Stimulated activated CD4-positive, alpha-beta T cell treated with anti-CD3 and anti-CD28 coated beads, Interleukin-15, amount 100 ng/mL, for 1 hour (primary cell): ENCODE measurements at regions not wholly inside any gene's neighbourhood (a gene's known extent, or its start where the extent isn't known, plus 50 kb on each side); places are given as distances from the start of the nearest gene placed in this dataset.

Source experiments
- DNase-seq, 2 donors: peaks; one replicate each; pipeline ENCODE4 v3.0.0-alpha.2; 2020; ENCODE audit warnings: low read depth in 1 of 2, low spot score in 1 of 2

DNA sequence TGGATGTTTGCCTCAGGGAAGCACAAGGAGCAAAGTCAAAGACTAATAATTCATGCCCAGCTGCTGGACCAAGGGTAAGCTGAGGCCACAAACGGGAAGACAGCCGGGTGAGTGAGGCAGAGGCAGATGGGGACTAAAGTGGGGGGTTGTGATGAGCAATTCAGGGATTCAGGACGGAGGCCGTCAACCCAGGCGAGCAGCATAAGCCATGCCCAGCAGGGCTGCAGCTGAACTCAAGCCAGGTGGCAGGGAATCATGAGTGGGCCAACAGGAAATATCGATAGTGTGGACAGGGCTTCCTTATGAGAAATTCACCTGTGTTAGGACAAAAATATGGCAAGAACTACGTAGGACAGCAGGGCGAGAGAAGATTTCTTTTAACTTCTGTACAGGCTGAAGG lies 246.8 kb downstream of the CDC5L start:
- no peak for DNase-seq

DNA sequence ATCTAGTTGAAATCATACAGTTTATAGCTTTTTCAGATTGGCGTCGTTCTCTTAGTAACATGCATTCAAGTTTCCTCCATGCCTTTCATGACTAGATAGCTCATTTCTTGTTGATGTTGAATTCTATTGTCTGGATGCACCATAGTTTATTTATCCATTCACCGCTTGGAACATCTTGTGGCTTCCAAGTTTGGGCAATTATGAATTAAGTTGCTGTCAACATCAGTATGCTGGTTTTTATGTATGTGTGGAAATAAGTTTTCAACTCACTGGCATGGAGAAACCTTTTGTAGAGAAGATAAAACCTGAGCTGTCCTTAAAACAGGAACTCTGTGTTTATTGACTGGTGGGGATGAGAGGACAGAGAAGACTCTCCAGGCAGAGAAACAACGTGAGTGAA lies 248.0 kb downstream of the CDC5L start:
- no peak for DNase-seq

DNA sequence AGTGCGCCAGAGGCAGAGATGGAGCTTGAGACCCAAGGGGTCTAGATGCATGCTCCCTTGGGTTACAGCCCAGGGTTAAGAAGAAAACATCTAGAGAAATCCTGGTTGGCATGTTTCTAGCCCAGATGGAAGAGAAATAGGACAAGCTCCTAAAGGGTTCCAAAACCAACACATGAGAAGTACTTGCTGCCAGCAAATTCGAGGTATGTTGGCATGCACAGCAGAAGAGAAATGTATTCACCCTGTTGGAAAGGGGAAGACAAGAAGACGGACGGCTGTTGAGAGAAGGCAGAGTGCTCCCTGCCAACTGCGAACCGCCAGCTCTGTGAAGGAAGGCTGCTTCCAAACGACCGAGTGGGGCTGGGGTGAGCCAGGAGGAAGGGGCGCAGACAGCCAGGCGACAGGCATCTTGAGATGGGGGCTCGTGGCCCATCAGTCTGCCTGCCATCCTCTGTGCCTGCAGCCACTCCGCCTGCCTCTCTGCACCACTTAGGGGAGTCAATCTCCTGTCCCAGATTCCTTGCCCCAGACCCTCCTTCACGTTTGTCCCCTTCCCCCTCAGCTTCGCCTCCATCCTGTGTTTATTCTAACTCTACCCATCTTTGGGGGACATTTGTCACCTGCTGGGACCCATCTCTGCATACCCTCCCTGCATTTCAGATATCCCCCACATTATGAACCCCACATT lies 249.2 kb downstream of the CDC5L start:
- DNase-seq: no peak

DNA sequence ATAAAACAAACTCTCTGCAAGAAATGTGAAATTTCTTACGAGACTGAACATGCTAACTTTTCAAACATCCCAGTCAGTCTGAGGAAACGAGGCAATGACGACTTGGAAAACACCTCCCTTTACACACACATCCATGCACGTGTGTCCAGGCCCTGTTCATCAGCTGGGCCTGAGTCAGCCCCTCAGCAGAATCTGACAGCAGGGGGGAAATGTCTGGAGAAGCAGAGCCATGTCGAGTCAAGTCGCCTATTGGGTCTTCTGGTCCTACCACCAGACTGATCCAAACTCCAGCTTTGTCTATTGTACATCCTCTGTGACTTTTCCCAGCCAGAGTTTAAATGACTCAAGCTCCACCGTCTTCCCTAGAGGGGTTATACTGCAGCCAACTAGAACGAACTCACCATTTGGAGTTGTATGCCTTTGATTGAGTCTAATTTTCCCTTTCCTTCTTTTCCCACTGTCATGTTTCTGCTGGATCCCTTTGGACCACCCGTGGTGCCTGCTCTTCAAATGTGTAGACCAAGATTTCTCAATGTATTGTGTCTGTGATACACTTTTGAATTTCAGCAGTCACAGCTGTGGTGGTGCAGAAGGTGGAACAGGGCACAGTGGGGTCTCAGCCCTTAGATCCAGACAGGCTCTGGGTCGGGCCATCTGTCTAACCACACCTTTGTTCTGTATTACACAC lies 254.0 kb downstream of the CDC5L start:
- DNase-seq: no peak

DNA sequence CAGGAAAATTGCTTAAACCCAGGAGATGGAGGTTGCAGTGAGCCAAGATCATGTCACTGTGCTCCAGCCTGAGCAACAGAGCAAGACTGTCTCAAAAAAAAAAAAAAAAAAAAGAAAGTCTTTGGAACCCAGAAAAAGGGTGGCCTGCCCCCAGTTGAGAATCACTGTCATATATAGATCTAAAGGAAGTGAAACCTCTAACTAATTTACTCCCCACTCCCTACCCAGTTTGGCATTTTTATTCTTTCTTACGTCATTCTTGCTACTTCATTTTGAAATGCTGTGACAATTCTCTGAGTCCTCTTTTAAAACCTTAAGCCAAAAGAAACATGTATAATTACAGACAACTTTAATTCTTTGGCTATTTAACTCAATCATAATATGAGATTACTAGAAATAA lies 254.8 kb downstream of the CDC5L start:
- DNase-seq: no peak

DNA sequence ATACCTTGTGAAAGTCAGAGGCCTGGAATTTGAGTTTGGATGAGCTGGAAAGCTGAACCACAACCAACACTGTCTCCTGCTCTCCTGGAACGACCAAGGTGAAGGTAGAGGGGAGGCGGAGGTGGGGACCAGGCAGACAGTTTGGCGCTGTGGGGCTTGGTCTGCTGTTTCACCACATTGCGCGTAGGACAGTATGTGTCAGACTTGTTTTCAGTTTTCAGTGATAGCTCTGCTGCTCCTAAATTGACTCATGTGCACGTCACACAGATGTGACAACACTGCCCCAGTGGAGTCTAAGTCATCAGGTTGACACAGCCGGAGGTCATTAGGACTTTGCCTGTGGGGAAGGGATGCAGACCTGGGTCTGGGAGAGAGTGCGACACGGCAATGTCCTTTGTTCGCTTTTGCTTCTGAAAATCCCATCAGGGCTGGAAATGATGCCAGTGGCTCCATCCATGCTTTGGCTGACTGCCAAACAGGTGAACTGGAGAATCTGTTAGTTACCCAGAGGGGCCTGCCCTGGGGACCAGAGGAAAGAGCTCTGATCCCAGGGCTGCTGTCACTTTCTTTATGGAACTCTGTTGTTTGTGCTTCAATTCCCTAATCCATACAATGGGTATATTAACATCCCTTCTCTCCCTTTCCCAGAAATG lies 255.5 kb downstream of the CDC5L start:
- DNase-seq: no peak

DNA sequence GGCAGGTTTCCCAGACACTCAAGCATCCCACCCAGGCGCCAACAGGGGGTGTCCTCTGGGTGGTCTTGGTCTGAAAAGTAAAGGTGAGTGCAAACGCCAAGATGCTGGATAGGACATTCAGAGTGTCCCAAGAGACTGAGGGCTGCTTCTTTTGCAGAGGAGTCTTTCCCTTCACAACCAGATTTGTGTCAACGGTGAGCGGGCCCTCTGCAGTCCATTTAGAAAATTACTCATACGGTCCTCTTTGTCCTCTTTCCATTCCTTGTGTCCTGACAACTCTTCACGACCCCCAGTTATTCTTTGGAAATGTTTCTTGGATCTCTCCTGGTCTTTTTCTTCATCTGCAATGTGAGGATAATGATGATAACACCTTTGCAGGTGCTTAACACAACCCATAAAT lies 257.8 kb downstream of the CDC5L start:
- DNase-seq: no peak

DNA sequence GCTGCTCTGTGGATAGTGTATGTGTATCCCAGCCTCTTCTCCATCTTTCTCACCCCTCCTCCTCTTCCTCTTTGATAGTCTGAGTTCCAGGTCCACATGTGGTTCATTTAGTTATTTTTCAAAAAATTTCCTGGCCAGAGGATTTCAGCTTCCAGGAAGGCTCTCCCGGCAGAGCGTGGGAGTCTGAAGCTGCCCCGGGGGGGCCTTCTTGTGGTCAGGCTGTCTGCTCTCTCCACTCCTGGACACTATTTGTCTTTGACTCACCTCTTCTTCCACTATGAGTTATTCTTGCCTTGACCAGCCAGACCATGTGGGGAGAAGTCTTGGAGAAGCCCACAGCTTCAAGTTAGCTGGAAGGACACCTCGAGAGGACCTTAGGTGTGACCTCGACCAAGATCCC lies 258.8 kb downstream of the CDC5L start:
- no peak for DNase-seq

DNA sequence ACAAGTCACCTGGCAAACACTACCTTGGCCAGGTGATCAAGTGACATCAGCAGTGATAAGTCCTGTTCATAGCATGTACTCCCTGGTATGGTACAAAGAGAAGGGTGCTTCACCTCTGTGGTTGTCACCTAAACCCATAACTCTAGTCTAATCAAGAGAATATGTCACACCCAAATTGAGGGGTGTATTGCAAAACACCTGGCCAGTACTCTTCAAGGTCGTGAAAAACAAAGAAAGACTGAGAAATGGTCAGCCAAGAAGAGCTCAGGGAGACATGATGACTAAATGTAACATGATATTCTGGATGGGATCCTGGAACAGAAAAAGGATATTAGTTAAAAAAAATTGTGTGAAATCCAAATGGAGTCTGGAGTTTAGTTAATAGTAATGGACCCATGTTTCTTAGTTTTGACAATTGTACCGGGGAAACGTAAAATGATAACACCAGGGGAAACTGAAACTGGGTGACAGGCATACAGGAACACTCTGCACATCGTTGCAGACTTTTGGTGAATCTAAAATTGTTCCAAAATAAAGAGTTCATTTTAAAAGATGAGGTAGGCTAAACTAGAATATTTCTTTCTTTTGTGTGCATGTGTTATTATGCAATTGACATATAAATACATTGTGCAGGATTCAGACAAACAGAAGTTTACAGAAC lies 262.0 kb downstream of the CDC5L start:
- no peak for DNase-seq

DNA sequence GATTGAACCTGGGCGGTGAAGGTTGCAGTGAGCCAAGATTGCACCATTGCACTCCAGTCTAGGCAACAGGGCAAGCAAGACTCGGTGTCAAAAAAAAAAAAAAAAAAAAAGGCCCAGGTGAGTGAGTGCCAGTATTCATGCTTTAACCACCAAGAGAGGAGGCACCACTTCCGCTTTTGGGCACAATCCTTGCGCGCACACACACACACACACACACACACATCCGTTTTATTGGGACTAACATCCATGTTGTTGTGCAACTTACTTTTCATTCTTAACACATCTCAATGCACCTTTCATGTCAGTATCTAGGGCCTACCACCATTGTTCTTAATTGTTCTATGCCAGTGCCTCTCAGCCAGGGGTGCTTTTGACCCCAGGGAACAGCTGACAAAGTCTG lies 263.0 kb downstream of the CDC5L start:
- DNase-seq: no peak

DNA sequence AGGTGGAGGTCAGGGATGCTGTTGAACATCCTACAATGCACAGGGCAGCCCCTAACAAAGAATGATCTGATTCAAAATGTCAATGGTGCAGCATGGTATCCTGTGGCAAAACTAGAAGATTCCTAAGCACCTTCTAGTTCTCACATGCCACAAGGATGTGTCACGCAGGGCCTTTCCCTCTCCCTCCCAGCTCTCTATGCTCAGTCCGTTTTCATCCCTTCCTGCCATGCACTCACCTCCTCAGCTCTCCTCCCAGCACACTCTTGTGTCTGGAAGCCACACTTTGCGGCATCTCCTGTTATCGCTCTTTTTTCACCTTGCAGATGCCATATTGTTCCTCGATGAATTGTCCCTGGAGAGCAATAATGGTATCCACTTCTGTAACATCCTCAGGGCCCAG lies 263.4 kb downstream of the CDC5L start:
- DNase-seq: no peak

DNA sequence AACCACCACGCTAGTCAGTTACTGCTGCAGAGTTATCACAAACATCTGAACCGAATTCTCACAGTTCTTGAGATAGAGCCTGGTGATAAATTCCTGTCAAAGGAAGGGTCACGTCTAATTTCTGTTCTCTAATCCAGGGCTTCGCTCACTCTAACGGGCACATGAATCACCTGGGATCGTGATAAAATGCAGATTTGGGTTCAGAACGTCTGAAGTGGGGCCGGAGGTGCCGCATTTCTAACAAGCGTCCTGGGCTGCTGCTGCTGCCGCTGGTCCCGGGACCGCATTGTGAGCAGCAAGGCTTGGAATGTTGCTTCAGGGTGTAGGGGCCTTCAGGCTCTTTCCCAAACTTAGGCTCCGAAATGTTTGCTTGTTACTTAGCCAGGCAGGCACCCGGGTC lies 264.1 kb downstream of the CDC5L start:
- DNase-seq: no peak

DNA sequence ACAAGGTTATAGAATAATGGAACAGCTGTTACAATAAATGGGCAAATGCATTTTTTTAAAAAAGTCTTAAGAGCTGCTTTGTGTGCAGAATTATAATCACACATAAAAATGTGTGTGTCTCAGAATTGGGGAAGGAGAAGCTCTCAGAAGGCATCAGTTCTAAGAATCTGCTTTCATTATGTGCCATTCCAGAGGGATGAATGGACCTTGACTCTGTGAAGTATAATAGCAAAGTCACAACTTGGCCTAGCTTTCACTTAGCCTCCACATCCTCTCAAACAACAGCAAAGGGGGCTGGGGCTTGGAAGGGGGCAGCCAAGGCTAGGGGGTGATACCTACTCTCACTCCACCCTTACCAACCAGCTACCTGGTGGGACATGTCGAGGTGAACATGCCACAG lies 265.0 kb downstream of the CDC5L start:
- no peak for DNase-seq

DNA sequence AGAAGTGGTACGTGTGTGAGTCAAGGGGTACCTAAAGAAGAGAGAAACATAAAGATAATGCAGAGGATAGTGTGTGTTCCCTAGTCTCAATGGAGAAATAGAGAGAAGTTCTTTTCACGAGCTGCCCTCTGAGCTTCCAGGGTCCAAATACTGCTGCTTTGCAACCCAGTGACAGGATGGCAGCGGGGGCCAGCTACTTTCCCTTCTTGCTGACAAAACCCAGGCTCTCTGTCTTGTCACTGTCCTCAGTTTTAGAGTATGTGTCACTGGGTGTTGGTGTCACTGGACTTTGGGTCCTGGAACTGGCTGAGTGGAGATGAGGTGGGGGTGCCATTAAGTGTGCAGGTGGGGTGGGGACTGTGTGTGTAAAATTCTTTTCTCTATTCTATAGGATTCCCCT lies 265.6 kb downstream of the CDC5L start:
- no peak for DNase-seq

DNA sequence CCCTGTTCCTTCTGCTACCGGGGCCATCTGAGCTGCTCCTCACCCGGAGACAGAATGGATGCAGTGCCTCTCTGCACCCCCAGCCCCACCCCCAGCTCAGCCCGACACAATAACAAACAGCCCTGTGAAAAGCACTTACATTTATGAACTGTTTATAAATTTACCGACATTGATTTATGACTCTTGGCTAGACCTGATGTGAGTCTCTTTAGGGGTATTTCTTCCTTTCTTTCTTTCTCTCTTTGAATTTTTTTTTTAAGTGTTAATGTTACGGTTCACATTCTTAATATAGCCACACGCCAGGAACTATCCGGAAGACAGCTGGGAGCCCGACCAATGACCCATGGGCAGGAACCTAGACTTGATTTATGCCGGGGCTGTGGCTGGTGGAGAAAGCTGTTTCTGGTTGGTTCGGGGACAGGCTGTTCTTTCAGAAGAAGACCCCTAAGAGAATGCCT lies 266.3 kb downstream of the CDC5L start:
- no peak for DNase-seq

DNA sequence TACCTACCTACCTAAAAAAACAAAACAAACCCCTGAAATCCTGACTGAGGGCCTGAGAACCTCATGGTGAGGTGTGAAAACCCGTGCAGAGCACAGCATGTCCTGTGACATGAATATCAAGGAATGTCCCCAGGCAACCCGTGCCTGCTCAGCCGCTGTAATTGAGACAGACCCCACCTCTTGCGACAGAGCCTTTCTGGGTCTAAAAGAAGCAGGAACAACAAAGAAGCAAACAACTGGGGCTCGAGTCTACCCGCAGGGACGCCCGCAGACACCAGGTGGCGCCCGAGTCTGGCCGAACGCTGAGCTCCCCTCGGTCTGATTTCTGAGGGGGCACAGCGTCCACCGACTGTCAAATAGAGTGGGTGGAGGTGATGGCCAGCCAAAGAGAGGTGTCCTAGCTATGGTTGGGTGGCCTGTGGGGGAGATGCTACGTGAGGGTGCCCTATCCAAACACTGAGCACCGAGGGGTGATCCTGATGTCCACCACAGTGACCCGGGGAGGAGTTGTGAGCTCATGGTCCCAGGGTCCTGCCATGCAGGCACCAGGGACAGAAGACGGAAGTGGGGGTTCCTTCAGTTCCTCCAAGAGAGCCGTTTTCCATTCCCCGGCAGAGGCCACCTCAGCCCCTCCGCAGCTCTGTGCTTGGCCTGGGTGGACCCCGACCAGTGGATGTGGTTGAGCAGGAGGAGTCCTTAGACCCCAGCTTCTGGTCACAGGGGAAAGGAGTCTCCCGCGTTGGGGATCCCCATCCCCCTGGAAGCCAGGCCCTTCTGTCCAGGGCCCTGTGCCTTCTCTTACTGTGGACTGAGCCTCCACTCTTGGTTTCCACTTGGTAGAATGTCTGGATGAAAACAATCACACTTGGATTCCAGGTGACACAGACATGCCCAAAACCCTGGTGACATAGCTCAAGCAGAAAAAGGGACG lies 268.2 kb downstream of the CDC5L start:
- peak; percentile 29 to 69 for DNase-seq

DNA sequence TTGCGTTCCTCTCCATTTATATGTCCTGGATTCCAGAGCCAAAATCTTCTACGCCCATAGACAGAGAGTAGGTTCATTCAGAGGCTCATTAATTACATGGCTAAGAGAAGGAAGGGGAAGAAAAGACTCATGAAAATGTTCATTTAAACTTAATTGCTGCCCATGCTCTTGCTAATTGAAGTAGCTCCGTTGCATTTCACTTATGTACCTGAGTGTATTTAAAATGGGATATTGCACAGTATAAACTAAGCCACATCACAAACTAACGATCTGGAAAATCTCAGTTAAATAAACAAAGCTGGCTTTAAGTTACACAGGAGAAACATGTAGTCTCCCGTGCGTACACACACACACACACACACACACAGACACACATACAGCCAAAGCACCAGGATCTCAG lies 269.2 kb downstream of the CDC5L start:
- DNase-seq: no peak

DNA sequence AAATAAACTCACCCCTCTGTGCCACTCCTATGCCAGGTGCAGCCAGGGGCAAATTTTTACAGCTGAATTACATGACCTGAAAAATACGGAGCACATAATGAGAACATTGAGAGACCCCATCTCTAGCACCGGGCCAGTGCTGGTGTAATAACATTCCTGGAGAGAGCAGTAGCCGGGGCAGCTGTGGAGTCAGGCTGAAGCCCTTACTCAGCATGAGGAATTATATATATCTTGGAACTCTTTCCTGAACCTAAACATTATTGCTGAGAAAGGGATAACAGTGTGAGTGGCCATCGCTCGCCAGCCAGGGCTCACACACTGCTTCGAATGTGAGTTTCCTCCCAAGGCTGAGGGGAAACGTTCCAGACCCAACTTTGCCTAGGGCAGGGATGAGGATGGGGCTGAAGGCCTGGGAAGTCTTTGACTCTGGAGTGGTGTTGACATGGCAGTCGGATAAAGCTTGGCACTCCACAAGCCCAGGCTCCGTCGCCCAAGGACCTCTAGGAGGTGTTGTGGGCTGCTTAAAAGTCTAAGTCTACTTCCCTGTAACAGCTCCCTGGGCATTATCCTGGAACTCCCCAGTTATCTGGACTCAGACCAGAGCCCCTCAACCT lies 269.8 kb downstream of the CDC5L start:
- no peak for DNase-seq

DNA sequence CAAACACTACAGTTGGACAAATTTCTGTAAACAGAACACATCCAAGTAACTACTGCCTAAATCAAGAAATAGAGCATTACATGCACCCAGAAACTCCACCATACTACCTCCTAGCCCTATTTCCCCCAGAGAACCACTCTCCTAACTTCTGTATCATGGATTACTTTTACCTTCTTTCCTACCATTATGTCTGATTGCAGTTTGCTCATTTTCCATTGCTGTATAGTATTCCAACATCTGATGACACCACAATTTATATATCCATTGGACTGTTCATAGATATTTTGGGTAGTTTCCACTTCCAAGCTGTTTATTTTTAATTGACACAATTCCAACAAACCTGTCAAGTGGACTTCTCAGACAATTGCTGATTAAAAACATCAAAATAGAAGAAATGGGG lies 271.1 kb downstream of the CDC5L start:
- no peak for DNase-seq

DNA sequence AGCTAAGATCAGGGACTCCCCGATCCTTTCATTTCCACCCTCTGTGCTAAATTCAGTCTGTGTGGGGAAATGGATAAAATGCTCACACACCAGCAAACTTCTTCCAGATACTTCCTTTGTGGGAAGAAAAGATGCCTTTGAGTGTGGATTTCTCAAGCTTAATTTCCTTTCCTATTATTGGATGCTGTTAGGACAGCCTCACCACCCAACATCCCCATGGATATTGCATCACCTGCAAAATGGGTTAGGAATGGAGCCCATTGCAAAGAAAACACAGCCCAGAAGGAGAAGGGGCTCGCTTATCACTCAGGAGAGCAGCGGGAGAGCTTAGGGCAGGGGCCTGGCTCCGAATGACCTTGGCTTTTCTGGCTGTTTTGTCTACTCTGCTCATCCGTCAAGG lies 272.2 kb downstream of the CDC5L start:
- no peak for DNase-seq
